Embryonic facial prominence (tissue), 1 donor: ENCODE measurements at regions not wholly inside any gene's neighbourhood (a gene's known extent, or its start where the extent isn't known, plus 50 kb on each side); places are given as distances from the start of the nearest gene placed in this dataset.

ENCODE experiments used
- DNase-seq: peaks from one replicate; pipeline ENCODE4 v3.0.0-alpha.2; 2016; ENCODE audit errors: extremely low spot score

- no peak for DNase-seq
Observed at GRCh38 chr9:11928871-11929321, 764.3 kb upstream of the TYRP1 start.

GRCh38 chr9:11931109-11931508 is 762.1 kb upstream of the TYRP1 start:
- DNase-seq: no peak

GRCh38 chr9:11931751-11932150 is 761.4 kb upstream of the TYRP1 start:
- DNase-seq: no peak

GRCh38 chr9:11933926-11934325 is 759.3 kb upstream of the TYRP1 start:
- no peak for DNase-seq

- DNase-seq: no peak
Observed at GRCh38 chr9:11946531-11946930, 746.7 kb upstream of the TYRP1 start.

GRCh38 chr9:11962327-11962726 is 730.9 kb upstream of the TYRP1 start:
- DNase-seq: no peak

GRCh38 chr9:11966786-11967185 is 726.4 kb upstream of the TYRP1 start:
- DNase-seq: no peak

GRCh38 chr9:11968631-11969030 is 724.6 kb upstream of the TYRP1 start:
- no peak for DNase-seq

- DNase-seq: no peak
Observed at GRCh38 chr9:11973011-11973410, 720.2 kb upstream of the TYRP1 start.

GRCh38 chr9:11973511-11973910 is 719.7 kb upstream of the TYRP1 start:
- no peak for DNase-seq

- no peak for DNase-seq
Observed at GRCh38 chr9:11992866-11993265, 700.3 kb upstream of the TYRP1 start.

- no peak for DNase-seq
Observed at GRCh38 chr9:12014488-12014887, 678.7 kb upstream of the TYRP1 start.

- no peak for DNase-seq
Observed at GRCh38 chr9:12054235-12054634, 639.0 kb upstream of the TYRP1 start.

- DNase-seq: no peak
Observed at GRCh38 chr9:12056874-12057273, 636.3 kb upstream of the TYRP1 start.

- no peak for DNase-seq
Observed at GRCh38 chr9:12060067-12060466, 633.1 kb upstream of the TYRP1 start.

- DNase-seq: no peak
Observed at GRCh38 chr9:12060811-12061210, 632.4 kb upstream of the TYRP1 start.

GRCh38 chr9:12065050-12065449 is 628.1 kb upstream of the TYRP1 start:
- no peak for DNase-seq

- DNase-seq: no peak
Observed at GRCh38 chr9:12065686-12066085, 627.5 kb upstream of the TYRP1 start.

GRCh38 chr9:12066455-12067035 is 626.6 kb upstream of the TYRP1 start:
- DNase-seq: no peak

GRCh38 chr9:12069366-12069765 is 623.8 kb upstream of the TYRP1 start:
- no peak for DNase-seq

- no peak for DNase-seq
Observed at GRCh38 chr9:12085399-12085798, 607.8 kb upstream of the TYRP1 start.

GRCh38 chr9:12091865-12092527 is 601.2 kb upstream of the TYRP1 start:
- DNase-seq: no peak

- no peak for DNase-seq
Observed at GRCh38 chr9:12094046-12094445, 599.1 kb upstream of the TYRP1 start.

- DNase-seq: no peak
Observed at GRCh38 chr9:12095931-12096330, 597.3 kb upstream of the TYRP1 start.
